Tibial nerve (tissue), 4 donors: ENCODE measurements at regions not wholly inside any gene's neighbourhood (a gene's known extent, or its start where the extent isn't known, plus 50 kb on each side); places are given as distances from the start of the nearest gene placed in this dataset.

ENCODE experiments used
- EP300 ChIP-seq, 2 donors: sonication (generic); formaldehyde crosslinking; IDR thresholded peaks; one replicate each; pipeline ENCODE4 v1.6.1; 2017; ENCODE audit warnings: antibody characterized with exemption in 2 of 2, mild to moderate bottlenecking in 1 of 2
- TF ChIP-seq, protein P1 (sequence below), 5 experiments: fragments of 200-600 bp in 3 of 5; fragments of 450-650 bp in 2 of 5; sonication (generic) in 3 of 5; IDR thresholded peaks; one replicate each; pipeline ENCODE4 v1.5.1; 2016 to 2019; ENCODE audit warnings: antibody characterized with exemption in 5 of 5, mild to moderate bottlenecking in 3 of 5, moderate library complexity in 2 of 5

DNA sequence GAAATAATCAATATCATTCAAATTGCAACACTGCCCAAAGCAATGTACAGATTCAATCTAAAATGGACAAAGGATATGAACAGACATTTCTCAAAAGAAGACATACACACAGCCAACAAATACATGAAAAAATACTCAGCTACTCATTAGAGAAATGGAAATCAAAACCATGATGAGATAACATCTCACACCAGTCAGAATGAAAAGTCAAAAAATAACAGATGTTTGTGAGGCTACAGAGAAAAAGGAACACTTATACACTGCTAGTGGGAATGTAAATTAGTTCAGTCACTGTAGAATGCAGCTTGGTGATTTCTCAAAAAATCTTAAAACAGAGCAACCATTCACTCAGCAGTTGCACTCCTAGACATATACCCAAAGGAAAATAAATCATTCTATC lies 205.2 kb downstream of the DKK2 start:
- TF ChIP-seq, protein P1, sequence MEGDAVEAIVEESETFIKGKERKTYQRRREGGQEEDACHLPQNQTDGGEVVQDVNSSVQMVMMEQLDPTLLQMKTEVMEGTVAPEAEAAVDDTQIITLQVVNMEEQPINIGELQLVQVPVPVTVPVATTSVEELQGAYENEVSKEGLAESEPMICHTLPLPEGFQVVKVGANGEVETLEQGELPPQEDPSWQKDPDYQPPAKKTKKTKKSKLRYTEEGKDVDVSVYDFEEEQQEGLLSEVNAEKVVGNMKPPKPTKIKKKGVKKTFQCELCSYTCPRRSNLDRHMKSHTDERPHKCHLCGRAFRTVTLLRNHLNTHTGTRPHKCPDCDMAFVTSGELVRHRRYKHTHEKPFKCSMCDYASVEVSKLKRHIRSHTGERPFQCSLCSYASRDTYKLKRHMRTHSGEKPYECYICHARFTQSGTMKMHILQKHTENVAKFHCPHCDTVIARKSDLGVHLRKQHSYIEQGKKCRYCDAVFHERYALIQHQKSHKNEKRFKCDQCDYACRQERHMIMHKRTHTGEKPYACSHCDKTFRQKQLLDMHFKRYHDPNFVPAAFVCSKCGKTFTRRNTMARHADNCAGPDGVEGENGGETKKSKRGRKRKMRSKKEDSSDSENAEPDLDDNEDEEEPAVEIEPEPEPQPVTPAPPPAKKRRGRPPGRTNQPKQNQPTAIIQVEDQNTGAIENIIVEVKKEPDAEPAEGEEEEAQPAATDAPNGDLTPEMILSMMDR (IDR thresholded peaks at IDR 0.05): no peak
- TF ChIP-seq EP300 (IDR thresholded peaks at IDR 0.05): no peak
